ENCODE measurements at regions not wholly inside any gene's neighbourhood (a gene's known extent, or its start where the extent isn't known, plus 50 kb on each side); places are given as distances from the start of the nearest gene placed in this dataset.

GRCh38 chr5:75891736-75892135 is 174.5 kb upstream of the POC5 start:
- CTCF ChIA-PET = no interaction called here
- Histone ChIP-seq H4K20me1 (ENCODE audit: control insufficient read depth, insufficient read depth) (no peaks in the 10 kb centered on the region), H3K27me3 (replicated peaks in 1 of 2; ENCODE audit: control insufficient read depth in 2 of 2, insufficient read depth in 2 of 2, low read length in 1 of 2) (no peaks in the 10 kb centered on the region), H3K9ac (ENCODE audit: control insufficient read depth, insufficient read depth, low read length) (no peak overlapping the region), H2AFZ (ENCODE audit: control insufficient read depth, low read depth, low read length) (no peak overlapping the region), H3K4me2 (ENCODE audit: control insufficient read depth, insufficient read depth) (no peak overlapping the region), H3K79me2 (ENCODE audit: control insufficient read depth, insufficient read depth, low read length) (no peaks in the 10 kb centered on the region), H3K27ac (ENCODE audit: control insufficient read depth, insufficient read depth) (no peak overlapping the region), H3K4me1 (ENCODE audit: control insufficient read depth, insufficient read depth, low read length) (no peaks in the 10 kb centered on the region), H3K36me3 (ENCODE audit: control insufficient read depth in 2 of 2, insufficient read depth in 2 of 2, low read length in 1 of 2) (no peaks in the 10 kb centered on the region), H3K9me3 (replicated peaks; ENCODE audit: control insufficient read depth, insufficient read depth, low read length) (no peaks in the 10 kb centered on the region; the same call in 2 of the 3 replicates), H3K4me3 (no peak overlapping the region)
- intact Hi-C loops (cut with micrococcal nuclease; ENCODE audit: unreplicated experiment) = no loop called here
- RAD21 ChIA-PET (ENCODE audit: unreplicated experiment) = no interaction called here
- BruUV-seq (replicated peaks) = no TSS peak
- TF ChIP-seq TBL1XR1 (IDR thresholded peaks at IDR 0.05; ENCODE audit: low read depth, low read length) (no peak), SREBF1 (IDR thresholded peaks at IDR 0.05; ENCODE audit: low read length) (no peak), ATF2 (IDR thresholded peaks at IDR 0.05; ENCODE audit: low read length) (no peak), ELK1 (IDR thresholded peaks at IDR 0.05; ENCODE audit: low read depth, low read length) (no peak), CBFB (IDR thresholded peaks at IDR 0.05; ENCODE audit: low read depth) (no peak), JUNB (IDR thresholded peaks at IDR 0.05) (no peak), HDGF (IDR thresholded peaks at IDR 0.05) (no peak), CBX3 (IDR thresholded peaks at IDR 0.05; ENCODE audit: borderline replicate concordance, low read depth) (no peak)
- SMC1A ChIA-PET (ENCODE audit: uncharacterized antibody, unreplicated experiment) = interaction anchor here (0.5 to 1.0 kb wide), 2 partner anchors 285 to 1871 kb away, joined by 3 read pairs; no protein-coding TSS in a partner anchor
- FAIRE-seq (no peak), DNase-seq (ENCODE audit: low read depth, low spot score) (no peak), ATAC-seq (no peak)
- POLR2A ChIA-PET = no interaction called here
- in situ Hi-C loops (cut with MboI) = no loop called here
- WGBS (ENCODE audit: insufficient coverage, insufficient replicate concordance, low lambda C conversion rate, missing lambda C conversion rate) = 56% methylated on average over 1 of the region's 1 CpG
